CD4-positive, alpha-beta T cell treated with Interleukin-10 for 1 hour (primary cell): ENCODE measurements at regions not wholly inside any gene's neighbourhood (a gene's known extent, or its start where the extent isn't known, plus 50 kb on each side); places are given as distances from the start of the nearest gene placed in this dataset.

ENCODE experiments used
- DNase-seq: peaks from one replicate; pipeline ENCODE4 v3.0.0-alpha.2; 2020

GRCh38 chr20:58138395-58138794 is 90.1 kb downstream of the ANKRD60 start:
- no peak for DNase-seq

- DNase-seq = no peak
Observed at GRCh38 chr20:58137651-58138265, 90.7 kb downstream of the ANKRD60 start.

- DNase-seq = no peak
Observed at GRCh38 chr20:58137236-58137635, 91.2 kb downstream of the ANKRD60 start.

- no peak for DNase-seq
Observed at GRCh38 chr20:58136149-58136484, 92.3 kb downstream of the ANKRD60 start.

- DNase-seq = no peak
Observed at GRCh38 chr20:58135441-58136148, 92.9 kb downstream of the ANKRD60 start.

GRCh38 chr20:58133020-58133808 is 95.2 kb downstream of the ANKRD60 start:
- no peak for DNase-seq

GRCh38 chr20:58131551-58132142 is 96.8 kb downstream of the ANKRD60 start:
- no peak for DNase-seq

GRCh38 chr20:58131151-58131550 is 97.3 kb downstream of the ANKRD60 start:
- no peak for DNase-seq

- DNase-seq = no peak
Observed at GRCh38 chr20:58130581-58130980, 97.9 kb downstream of the ANKRD60 start.

- no peak for DNase-seq
Observed at GRCh38 chr20:58130156-58130555, 98.3 kb downstream of the ANKRD60 start.

- DNase-seq = no peak
Observed at GRCh38 chr20:58129721-58130151, 98.7 kb downstream of the ANKRD60 start.

GRCh38 chr20:58128635-58129625 is 99.5 kb downstream of the ANKRD60 start:
- no peak for DNase-seq

- DNase-seq = no peak
Observed at GRCh38 chr20:58127701-58128111, 100.7 kb downstream of the ANKRD60 start.

GRCh38 chr20:58125726-58126125 is 102.7 kb downstream of the ANKRD60 start:
- DNase-seq = no peak

- DNase-seq = no peak
Observed at GRCh38 chr20:58117944-58118343, 110.5 kb downstream of the ANKRD60 start.

GRCh38 chr20:58116505-58116904 is 111.9 kb downstream of the ANKRD60 start:
- no peak for DNase-seq

- DNase-seq = no peak
Observed at GRCh38 chr20:58113716-58114115, 114.7 kb downstream of the ANKRD60 start.

GRCh38 chr20:58112017-58112781 is 116.3 kb downstream of the ANKRD60 start:
- DNase-seq = no peak

GRCh38 chr20:58111310-58112016 is 117.0 kb downstream of the ANKRD60 start:
- no peak for DNase-seq

GRCh38 chr20:58109918-58110635 is 118.4 kb downstream of the ANKRD60 start:
- no peak for DNase-seq
